Right forelimb (tissue), 1 donor: ENCODE measurements at regions not wholly inside any gene's neighbourhood (a gene's known extent, or its start where the extent isn't known, plus 50 kb on each side); places are given as distances from the start of the nearest gene placed in this dataset.
"Not testable (repeated sequence)": the region's sequence is repeated elsewhere in the genome, so short reads cannot be mapped to it uniquely, and the experiment has no call there.

ENCODE experiments used
- DNase-seq: peaks from one replicate; pipeline ENCODE4 v3.0.0-alpha.2; 2018

- DNase-seq: no peak
These were observed 64.0 kb downstream of the GPRASP3 start for GRCh38 chrX:102784550-102784949.

GRCh38 chrX:102787283-102787682 lies 66.7 kb downstream of the GPRASP3 start:
- DNase-seq: no peak

- no peak for DNase-seq
These were observed 87.8 kb downstream of the GPRASP3 start for GRCh38 chrX:102808336-102808735.

- not testable (repeated sequence) for DNase-seq
These were observed 97.7 kb downstream of the GPRASP3 start for GRCh38 chrX:102818269-102818668.

- no peak for DNase-seq
These were observed 104.4 kb upstream of the RAB40AL start for GRCh38 chrX:102832661-102833060.

GRCh38 chrX:102833136-102833535 lies 103.9 kb upstream of the RAB40AL start:
- DNase-seq: no peak

GRCh38 chrX:102835504-102836146 lies 101.4 kb upstream of the RAB40AL start:
- no peak for DNase-seq

- no peak for DNase-seq
These were observed 99.2 kb upstream of the RAB40AL start for GRCh38 chrX:102837847-102838246.

GRCh38 chrX:102840871-102841705 lies 96.0 kb upstream of the RAB40AL start:
- DNase-seq: no peak

GRCh38 chrX:102841706-102842003 lies 95.4 kb upstream of the RAB40AL start:
- no peak for DNase-seq

GRCh38 chrX:102845020-102845419 lies 92.1 kb upstream of the RAB40AL start:
- no peak for DNase-seq

GRCh38 chrX:102846544-102847236 lies 90.4 kb upstream of the RAB40AL start:
- no peak for DNase-seq

GRCh38 chrX:102847362-102847761 lies 89.7 kb upstream of the RAB40AL start:
- DNase-seq: no peak

- no peak for DNase-seq
These were observed 87.7 kb upstream of the RAB40AL start for GRCh38 chrX:102849396-102849795.

- not testable (repeated sequence) for DNase-seq
These were observed 78.1 kb upstream of the RAB40AL start for GRCh38 chrX:102858826-102859549.

- DNase-seq: no peak
These were observed 77.6 kb upstream of the RAB40AL start for GRCh38 chrX:102859550-102859871.

- DNase-seq: no peak
These were observed 76.8 kb upstream of the RAB40AL start for GRCh38 chrX:102860235-102860634.

- peak; percentile 85 for DNase-seq
These were observed 73.3 kb upstream of the RAB40AL start for GRCh38 chrX:102863735-102864134.

GRCh38 chrX:102866981-102867656 lies 70.0 kb upstream of the RAB40AL start:
- no peak for DNase-seq

GRCh38 chrX:102883491-102883890 lies 53.6 kb upstream of the RAB40AL start:
- no peak for DNase-seq
